ENCODE measurements at regions not wholly inside any gene's neighbourhood (a gene's known extent, or its start where the extent isn't known, plus 50 kb on each side); places are given as distances from the start of the nearest gene placed in this dataset.

- DNase-seq = no peak
Measured at GRCh38 chr14:104292084-104292970, 153.9 kb downstream of the KIF26A start.

DNA sequence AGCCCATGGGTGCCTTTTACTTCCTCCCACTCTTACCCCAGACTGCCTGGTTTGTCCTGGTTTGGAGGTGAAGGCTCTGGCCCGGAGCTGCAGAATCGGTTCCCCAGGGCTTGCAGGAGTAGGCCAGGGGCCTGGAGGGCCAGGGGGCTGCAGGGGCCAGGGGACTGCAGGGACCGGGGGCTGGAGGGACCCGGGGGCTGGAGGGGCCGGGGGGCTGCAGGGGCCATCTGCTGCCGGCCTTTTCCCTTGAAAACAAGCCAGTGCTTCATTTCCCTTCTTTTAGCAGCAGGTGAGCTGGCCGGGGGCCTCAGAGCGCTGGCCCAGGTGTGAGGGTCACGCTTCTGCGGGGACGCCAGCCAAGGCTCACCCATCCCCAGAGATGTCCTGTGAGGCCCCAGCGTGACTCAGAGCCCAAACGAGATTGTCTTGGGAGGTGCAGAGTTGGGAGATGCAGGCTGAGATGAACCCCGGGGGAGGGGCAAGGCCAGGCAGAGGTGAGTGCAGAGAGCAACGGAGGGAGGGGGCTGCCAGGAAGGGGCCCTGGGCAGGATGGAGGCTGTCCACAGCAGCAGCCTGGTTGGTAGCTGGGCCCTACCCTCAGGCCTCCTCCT is 154.9 kb downstream of the KIF26A start:
- no peak for DNase-seq

- no peak for DNase-seq
Measured at GRCh38 chr14:104293851-104294627, 155.7 kb downstream of the KIF26A start.

DNA sequence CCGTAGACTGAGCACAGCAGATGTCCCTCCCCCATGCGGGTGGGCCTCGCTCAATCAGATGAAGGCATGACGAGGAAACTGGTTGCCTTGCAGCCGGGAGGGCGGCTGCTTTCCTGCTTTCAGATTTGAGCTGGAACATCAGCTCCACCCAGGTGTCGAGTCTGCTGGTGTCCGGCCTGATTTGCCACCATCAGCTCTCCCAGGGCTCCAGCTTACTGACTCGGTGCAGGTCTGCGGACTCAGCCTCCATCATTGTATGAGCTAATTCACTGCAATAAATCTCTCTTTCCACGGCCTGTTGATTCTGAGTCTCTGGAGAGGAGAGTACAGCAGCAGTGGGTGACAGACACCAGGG is 156.2 kb downstream of the KIF26A start:
- no peak for DNase-seq

GRCh38 chr14:104294983-104295680 is 156.7 kb downstream of the KIF26A start:
- DNase-seq = no peak

DNA sequence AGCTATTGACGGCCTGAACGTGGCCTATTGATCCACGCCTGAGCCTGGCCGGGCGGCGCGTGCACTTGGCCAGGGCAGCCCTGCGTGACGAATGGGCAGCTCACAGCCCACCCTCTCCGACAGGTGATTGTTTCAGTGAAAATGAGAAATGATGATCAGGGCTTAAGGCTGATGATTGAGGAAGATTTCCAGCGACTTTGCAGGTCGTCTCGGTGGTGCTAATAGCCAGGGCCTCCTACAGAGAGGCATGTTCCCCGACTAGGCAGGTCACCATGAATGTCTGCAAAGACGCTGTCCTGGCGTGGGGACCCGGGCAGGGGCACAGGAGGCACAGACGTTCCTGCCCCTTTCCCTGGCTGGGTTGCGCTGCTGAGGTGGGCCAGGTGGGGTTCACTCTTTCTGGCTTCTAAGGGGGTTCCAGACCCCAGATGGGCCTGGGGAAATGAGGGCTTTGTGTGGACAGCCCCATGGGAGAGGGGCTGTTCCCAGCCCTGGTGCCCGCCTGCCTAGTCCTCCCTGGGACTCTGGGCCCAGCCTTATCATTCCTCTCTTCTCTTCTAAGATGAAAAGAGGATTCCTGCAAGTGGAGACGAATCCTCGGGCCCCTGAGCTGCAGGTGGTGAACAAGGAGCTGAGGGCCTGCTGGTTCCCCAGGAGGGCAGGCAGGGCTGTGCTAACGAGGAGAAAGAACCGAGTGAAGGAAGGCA is 157.4 kb downstream of the KIF26A start:
- DNase-seq = no peak

- no peak for DNase-seq
Measured at GRCh38 chr14:104296388-104297312, 158.3 kb downstream of the KIF26A start.

DNA sequence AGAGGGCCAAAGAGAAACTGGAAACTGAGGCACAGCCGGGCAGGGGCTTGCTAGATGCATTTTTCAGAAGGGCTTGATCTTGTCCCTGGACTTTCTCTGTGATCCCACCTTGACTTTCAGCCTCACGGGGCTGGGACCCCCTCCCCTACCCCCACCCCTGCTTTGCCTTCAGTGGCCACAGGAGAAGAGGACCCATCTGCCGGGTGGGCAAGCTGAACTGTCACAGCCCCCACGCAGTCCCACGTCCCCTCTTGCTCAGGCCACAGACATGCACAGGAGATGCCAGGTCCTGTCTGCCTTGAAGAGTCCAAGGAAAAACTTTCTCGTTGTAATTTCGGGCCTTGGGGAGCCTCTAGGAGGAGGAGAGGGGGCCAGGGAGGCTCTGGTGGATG is 158.9 kb downstream of the KIF26A start:
- no peak for DNase-seq

GRCh38 chr14:104297721-104298401 is 159.5 kb downstream of the KIF26A start:
- DNase-seq = no peak

DNA sequence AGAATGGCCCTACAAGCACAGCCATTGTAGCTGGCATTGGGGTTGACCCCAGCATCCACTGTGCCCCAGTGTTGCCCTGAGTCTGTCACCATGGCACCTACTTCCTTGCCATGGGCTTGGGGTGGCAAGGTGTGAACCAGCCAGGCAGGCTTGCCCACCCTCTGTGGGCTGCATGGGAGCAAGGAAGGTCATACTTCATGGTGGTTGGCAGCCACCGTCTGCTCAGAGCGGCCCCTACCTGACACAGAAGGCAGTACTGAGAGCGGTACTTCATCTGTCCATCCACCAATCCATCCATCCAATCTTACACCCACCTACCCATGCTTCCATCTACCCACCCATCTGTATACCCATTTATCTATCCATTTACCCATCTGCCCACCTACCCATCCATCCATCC is 160.1 kb downstream of the KIF26A start:
- DNase-seq = no peak

DNA sequence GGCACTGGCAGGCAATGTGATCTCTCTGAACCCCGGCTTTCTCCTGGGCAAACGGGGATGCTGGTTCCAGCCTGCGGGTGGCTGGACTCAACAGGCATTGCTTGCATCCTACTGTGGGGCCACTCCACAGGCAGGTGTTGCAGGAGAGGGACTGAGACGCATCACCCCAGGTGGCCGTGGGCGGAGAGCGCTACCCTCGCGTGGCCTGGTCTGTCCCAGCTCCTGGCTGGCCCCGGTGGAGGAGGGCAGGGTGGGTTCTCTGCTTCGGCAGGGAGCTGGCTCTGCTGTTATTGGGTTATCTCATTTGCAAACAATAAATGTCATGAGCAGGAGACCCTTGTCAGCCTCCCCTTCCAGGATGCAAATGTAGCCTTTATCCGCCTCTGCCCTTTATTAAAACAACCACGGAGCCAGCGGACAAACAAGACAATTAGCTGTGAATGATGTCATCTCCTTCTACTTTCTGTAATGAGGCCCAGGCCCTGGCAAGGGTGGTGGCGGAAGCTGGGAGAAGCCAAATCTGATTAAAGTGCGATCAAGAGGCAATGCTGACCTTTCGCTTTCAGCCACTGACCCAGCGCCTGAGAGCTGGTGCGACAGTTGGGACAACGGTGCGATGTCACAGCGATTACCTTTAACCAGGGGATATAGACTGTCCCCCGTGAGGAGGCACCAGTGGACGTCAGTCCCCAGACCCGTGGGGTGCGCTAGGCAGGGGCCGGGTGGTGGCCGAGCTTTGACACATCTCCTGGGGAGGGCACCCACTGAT is 161.8 kb downstream of the KIF26A start:
- peak in 1 of 2 experiments; percentile 28 for DNase-seq

- no peak for DNase-seq
Measured at GRCh38 chr14:104301731-104302460, 163.5 kb downstream of the KIF26A start.

GRCh38 chr14:104302794-104303405 is 164.5 kb downstream of the KIF26A start:
- DNase-seq = no peak

DNA sequence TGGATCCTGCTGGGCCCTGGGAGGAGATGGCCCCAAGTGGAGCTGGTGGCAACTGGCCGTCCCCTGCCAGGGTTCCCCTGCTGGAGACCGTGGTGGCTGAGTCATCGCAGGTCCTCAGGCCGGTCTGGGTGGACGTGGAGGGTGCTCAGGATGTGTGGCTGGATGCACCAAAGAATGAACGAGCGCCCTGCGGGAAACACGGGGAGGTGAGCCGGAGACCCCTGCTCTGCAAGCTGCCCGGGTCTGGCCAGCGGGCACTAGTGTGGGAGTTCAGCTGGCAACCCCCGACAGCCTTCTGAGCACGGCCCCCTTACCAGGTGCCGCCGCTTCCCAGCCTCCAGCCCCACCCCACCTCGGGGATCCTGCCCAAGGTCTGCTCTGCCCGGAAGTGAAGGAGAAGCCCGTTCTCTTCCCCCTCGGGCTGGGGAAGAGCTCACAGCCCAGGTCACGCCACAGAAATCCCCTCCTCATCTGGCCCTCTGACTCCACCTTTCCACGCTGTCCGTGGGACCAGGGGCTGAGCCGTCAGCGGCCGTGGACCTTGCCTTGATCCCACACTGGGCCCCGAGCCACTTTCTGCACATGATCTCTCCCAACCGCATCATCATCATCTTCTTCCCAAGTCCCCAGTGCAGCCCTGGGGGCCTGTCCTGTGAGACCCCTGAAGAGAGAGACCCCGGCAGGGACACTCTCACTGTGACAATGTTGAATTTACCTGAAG is 165.5 kb downstream of the KIF26A start:
- DNase-seq = no peak

DNA sequence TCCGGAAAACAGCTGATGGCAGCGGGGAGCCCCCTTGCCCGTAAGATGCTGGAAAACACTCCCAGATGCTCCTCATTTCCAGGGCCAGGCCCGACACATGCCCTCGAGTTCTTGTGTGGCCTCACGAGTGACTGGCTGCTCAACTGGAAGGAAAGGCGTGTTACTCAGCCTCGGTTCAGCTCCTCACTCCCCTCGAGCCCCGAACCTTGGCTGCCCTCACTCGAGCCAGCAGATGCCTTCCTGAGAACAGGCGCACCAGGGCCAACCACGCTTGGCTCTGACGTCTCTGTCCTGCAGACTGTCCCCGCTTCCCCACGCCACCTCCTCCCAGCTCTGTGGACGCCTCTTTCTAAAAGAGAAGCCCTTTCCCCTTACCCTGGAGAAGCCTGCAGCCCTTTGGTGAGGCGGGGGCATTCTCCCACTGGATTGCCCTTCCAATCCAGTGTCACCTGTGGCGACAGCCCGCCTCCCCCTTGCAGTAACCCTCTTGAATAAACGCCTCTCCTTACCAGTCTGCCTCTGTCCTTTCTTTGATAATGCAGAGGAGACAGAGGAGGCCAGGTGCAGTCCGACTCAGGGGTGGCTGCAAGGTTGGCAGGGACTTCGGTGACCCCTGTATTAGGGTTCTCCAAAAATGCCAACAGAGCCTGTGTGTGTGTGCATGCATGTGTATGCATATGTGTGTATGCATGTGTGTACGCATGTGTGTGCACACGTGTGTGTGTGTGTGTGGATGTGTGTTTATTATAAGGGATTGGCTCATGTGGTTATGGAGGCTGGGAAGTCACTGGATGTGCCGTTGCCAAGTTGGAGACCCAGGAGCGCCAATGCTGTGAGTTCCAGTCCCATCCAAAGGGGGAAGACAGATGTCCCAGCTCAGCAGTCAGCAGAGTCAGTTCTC is 166.3 kb downstream of the KIF26A start:
- no peak for DNase-seq

- no peak for DNase-seq
Measured at GRCh38 chr14:104305511-104306449, 167.4 kb downstream of the KIF26A start.
